ENCODE measurements at regions not wholly inside any gene's neighbourhood (a gene's known extent, or its start where the extent isn't known, plus 50 kb on each side); places are given as distances from the start of the nearest gene placed in this dataset.
"Not testable (repeated sequence)": the region's sequence is repeated elsewhere in the genome, so short reads cannot be mapped to it uniquely, and the experiment has no call there.

DNA sequence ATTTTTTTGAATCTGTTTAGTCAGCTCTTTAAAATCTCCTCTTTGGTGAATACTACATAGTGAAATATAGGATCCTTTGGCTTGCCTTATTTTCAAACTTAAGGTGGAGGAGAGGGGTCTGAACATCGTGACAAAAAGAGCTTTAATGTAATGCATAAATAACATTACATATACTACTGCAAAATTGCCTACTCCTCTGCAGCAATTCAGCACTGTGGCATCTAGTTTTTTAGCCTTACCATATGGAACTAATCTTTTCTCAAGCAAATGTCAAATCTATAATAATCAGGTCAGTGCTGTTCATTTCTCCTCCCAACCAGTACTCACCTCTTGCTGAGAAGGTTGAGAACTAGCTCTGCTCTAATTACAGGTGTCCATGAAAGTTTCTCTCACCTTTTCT lies 394.0 kb upstream of the CDIN1 start:
- ATAC-seq = no peak

DNA sequence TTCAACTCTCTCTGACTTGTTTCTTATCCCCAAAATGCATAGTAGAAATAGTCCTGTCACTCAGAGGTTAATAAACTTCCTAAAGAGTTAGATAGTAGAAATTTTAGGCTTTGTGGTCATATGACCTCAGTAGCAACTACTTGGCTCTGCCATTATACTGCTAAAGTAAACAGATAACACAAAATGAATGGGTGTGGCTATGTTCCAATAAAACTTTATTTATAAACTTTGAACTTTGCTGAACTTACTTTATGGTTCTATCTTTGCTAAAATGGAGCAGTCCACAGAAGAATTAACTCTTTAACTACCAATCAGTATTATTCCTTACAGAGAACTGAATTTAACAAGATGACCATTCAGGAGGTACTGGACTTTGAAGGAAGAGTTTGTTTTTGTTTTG lies 393.6 kb upstream of the CDIN1 start:
- ATAC-seq = no peak

DNA sequence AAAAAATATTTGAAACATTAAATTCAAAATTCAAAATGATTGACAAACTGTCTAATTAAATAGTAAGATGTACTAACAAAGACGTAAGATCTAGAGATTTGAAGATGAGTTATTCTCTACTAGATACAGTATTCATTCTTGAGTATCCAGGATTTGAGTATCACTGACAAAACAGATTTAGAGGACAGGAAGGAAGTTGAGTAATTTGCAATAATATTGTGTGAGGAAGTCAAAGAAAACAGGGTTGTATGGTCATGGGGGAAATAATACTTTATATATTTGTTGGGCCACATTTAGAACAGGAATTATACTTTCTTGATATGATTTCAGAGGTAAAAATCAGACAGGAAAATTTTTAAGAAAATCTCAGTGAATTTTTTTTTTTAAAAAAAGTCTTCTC lies 393.1 kb upstream of the CDIN1 start:
- ATAC-seq = no peak

DNA sequence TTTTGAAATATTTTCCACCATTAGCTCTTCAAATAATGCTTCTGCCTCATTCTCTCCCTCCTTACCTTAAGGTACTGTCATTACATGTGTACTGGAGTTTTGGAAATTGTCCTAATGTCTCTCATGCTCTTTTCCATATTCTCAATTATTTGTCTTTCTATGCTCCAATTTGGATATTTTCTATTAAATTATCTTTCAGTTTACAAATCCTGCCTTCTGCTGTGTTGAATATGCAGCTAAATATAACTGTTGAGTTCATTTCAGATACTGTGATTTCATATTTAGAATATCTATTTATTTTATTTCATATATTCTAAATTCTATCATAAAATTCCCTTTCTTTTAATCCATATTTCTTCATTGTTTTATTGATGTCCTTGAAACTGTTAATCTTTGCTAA lies 388.0 kb upstream of the CDIN1 start:
- ATAC-seq = no peak

DNA sequence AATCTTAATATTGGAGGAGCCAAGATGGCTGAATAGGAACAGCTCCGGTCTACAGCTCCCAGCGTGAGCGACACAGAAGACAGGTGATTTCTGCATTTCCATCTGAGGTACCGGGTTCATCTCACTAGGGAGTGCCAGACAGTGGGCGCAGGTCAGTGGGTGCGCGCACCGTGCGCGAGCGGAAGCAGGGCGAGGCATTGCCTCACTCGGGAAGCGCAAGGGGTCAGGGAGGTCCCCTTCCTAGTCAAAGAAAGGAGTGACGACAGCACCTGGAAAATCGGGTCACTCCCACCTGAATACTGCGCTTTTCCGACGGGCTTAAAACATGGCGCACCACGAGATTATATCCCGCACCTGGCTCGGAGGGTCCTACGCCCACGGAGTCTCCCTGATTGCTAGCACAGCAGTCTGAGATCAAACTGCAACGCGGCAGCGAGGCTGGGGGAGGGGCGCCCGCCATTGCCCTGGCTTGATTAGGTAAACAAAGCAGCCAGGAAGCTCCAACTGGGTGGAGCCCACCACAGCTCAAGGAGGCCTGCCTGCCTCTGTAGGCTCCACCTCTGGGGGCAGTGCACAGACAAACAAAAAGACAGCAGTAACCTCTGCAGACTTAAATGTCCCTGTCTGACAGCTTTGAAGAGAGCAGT lies 383.9 kb upstream of the CDIN1 start:
- ATAC-seq = not testable (repeated sequence)

DNA sequence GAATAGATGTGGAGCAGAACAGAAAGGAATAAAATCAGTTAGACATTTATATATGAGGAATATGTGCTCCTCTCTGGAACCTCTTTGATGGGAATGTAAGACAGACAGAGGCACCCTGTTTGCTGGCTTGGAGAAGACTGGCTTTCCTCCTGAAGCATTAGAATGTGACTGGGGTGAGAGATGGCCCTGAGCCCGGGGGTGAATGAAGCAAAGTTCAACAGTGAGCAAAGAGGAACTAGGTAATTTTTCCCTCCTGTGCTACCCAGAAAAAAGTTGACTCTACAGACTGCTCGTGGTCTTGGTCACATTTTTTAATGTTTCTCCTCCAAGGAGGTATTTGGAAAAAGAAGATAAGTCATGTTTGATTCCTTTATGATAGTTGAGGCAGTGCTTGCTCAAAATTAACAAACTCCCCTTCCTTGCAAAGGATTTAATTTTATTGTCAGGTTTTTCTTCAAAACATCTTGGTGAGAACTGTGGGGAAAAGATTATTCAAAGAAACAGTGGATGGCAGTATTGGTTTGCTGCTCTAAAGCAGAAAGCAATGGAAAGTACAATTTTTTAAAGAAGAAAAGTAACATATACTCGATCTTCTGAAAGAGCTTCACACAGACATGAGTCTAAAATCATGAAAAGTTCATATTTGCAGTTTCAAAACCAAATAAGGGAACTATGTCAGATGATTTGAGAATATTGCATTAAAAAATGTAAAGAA lies 370.4 kb upstream of the CDIN1 start:
- ATAC-seq = no peak

DNA sequence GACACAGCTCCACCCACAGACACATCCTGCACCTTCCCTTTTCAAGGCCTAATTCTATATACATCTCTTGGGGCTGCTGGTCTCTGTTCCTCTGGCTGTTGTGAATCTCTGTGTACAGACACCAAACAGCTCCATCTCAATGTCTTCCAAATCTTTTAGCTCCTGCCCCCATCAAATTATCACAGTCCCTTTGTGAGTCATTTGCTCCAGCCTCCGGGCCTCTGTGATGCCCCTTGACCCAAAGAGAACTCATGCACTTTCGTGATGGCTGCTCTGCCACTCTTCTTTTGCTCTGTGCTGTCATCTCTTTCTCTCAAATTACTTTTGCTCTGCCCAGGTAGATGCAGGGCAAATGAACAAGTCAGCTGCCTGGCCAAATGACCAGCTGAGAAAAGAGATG lies 369.0 kb upstream of the CDIN1 start:
- no peak for ATAC-seq

DNA sequence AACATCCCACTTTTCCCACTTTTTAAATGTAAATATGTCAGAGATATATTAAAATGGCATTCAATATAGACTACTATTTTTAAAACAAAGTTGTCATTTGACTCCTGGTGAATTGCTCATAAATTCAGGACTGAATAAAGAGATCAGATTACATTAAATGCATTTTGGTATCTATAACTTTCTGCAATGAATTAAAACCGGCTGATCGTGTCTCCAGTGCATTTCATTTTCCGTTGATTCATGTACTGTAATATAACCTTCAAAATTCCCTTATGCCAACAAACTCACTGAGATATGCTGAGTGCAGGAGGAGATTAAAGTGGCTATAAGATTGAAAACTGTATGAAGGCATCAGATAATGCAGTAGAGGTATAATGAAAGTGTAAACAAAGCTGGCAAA lies 361.1 kb upstream of the CDIN1 start:
- ATAC-seq = no peak

DNA sequence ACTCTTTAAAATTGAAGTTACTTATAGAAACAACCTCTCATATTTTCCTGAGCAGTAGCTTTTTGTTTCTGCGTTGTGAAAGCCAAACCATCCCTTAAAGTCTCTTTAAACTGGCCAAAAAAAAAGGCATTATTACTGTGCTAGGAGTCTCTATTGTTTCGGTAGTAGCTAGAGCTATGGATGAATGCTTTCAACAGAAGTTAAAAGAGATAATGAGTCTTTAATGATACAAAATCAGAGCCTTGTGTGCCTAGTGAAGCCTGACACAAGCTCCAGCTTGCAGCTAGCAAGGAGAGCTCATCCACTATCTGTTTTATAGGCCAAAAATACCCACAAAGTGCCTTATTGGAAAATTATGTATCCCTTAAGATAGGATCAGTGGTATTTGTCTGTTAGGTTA lies 360.4 kb upstream of the CDIN1 start:
- no peak for ATAC-seq

DNA sequence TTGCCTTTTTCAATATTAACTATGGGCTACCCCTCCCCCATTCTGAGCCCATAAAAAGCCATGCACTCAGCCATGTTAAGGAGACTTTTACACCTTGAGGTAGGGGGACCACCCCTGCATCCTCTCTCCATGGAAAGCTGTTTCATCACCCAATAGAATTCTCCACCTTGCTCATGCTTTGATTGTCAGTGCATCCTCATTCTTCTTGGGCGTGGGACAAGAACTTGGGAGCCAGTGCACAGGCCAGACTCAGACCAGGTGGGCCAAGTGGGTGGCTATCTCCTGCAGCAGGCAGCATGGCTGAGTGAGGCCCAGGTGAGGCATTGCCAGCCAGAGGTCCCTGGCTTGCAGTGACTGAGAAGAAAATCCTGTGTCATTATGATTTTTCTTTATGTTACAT lies 357.4 kb upstream of the CDIN1 start:
- ATAC-seq = no peak

DNA sequence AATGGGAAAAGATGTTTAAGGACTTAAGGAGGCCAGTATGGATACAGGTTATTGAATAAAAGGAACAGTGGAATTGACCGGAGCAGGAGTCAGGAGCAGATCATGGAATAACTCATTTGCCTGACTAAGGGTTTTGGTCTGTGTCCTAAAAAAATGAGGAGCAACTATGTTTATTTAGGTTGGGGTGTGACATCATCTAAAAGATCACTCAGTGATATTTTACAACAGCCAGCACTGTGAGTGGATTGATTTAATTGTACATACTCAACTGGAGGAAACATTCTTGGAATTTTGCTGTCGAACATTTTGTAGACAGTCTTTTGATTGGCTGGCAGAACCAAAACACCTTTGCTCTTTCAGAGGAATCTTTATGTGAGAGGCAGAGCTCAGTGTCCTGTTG lies 348.6 kb upstream of the CDIN1 start:
- ATAC-seq = no peak

DNA sequence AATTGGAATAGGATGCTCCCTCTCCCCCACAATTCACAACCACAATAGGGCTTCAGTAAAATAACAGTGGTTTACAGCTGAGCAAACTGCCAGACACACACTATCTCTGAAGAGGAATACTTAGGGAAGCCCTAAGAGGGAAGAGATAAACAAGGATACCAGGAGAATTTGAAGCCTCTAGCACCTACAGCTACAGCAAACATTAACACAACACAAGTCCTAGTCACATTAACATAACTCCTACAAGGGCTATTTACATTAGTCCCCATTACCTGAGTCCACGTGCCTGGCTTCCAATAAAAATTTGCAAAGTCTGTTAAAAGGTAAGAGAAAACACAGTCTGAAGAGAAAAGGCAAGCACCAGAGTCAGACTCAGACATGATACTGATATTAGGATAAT lies 346.9 kb upstream of the CDIN1 start:
- no peak for ATAC-seq

DNA sequence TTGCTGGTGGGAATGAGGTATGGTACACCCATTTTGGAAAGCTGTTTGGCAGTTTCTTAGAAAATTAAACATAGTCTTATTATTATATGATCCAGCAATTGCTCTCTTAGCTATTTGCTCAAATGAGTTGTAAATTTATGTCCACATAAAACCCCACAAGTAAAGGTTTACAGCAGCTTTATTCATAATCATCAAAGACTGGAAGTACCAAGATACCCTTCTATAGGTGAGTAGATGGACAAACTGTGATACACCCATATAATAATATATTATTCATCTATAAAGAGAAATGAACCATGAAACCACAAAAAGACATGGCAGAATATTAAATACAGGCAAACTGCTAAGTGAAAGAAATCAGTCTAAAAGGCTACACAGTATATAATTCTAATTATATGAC lies 344.7 kb upstream of the CDIN1 start:
- no peak for ATAC-seq

DNA sequence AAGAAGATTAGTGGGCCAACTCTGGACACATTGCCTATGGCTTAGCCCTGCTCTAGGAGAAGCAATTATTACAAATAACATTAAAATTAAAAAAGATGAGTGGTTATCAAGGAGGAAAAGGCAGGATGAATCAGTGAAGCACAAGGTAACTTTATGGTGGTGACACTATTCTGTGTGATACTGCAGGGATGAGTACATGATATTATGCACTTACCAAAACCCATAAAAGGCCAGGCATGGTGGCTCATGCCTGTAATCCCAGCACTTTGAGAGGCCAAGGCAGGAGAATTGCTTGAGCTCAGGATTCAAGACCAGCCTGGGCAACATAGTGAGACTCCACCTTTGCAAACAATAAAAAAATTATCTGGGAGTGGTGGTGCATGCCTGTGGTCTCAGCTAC lies 344.3 kb upstream of the CDIN1 start:
- ATAC-seq = no peak

DNA sequence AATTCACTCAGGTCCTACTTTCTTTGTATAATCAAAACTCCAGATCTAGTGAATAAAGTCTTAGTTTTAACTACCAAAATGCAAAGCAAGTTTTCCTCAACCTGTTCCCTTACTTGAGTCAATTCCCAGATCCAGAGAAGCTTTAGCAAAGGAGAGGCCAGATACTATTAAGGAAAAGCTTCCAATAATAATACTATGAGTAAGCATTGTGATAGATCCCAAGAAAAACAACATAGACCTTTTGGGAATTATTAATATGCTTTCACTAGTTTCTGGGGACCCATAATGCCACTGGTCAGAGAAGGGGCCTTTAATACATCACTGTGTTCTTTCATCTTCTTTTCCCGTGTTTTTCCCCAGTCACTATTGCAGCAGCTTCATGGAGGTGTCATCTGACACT lies 339.9 kb upstream of the CDIN1 start:
- ATAC-seq = no peak

DNA sequence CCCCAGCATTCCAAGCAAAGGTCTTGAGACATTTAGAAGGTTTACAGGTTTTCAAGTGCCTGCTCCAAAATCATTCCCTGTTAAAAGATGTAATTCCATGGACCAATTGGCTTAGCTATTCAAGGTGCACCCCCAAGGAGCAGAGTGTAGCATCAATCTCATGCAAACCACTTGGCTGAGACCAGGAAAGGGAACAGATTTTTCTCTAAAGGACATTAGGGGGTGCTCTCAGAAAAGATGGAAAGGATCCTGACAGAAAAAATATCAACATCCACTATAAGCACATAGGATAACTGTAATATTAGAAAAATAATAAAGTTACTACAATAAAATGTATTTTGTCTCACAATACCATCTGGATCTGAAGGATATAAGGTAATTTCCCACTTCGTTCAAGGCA lies 328.0 kb upstream of the CDIN1 start:
- no peak for ATAC-seq

DNA sequence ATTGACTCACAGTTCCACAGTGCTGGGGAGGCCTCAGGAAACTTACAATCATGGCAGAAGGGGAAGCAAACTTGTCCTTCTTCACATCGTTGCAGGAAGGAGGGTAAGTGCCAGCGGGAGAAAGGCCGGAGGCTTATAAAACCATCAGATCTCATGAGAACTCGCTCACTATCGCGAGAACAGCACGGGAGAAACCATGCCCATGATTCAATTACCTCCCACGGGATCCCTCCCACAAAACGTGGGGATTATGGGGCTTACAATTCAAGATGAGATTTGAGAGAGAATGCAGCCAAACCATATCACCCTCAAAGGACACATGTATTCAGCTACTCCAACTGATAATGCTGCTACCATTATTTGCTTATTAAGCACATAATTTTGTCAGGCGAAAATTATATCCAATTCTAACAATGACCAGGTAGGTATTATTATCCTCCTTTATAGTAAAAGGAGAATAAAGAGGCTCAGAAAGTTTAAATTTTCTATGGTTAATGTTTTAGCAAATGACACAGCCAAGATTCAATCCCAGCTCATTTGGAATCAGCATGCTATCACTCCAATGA lies 327.2 kb upstream of the CDIN1 start:
- ATAC-seq = no peak

DNA sequence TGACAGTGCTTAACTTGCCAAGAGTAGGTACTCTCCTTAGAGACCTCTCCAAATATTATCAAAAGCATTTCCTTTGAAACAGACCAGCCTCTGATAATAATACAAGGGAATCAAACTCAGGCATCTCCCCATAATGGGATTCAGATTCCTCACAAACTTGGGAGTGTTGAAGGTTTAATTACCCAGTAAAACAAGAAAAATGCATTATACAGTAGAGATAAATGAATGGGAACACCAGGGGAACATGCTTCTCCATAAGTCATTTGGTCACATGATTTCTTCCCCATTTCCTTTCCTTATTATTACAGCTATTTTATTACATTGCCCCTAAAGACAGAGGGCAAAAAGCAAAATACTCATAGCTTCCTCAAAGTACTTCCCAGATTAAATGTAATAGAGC lies 325.0 kb upstream of the CDIN1 start:
- no peak for ATAC-seq

DNA sequence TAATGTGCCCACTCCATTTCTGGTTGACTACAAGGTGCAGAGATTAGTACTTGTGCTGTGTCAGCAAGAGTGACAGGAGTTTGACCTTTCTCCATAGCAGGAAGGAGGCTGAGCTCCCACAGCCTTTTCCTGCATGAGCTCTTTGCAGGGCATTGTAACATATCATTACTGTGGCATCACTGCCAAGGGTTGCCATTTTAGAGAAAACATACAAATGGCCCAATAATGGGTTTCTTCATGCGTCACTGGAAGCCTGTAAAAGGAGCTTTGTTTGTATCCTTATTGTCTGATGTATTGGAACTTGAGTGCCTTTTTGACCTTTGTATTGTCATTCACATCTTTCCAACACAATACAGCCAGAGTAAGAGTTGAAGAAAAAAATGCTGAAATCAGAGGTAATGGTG lies 323.0 kb upstream of the CDIN1 start:
- no peak for ATAC-seq

DNA sequence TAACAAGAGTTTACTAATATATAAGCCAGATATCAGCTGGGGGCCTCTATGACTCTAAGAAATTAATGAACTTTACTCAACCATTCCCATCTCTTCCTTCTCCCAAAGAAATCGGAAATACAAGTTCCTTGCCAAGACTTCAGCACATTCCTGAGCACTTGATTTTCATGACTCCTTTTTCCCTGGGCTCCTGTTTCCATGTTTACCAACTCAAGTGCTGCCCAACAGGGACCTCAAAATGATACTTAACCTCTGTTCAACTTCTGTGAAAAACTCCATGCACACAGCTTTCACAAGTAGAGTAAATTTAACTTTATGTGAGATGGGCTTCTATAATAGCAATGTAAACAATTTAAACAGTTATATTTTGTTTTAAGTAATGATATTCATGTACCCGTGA lies 315.8 kb upstream of the CDIN1 start:
- ATAC-seq = no peak

DNA sequence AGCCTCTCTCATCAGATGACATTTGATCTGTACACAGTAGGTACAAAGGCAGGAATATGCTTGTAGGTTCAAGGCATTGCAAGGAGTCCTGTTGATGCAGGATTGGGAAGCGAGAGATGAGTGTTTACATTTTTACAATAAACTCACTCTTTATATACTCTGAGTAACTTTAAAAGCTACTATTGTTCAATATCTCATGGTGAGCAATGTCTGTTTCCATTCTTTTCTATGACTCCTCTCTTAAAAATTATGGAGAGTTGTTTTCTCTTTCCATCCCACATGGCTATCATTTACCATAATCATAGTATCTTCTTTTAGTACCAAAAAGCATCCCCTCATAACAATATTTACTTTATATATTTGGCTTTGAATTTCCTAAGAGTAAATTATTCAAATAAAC lies 314.0 kb upstream of the CDIN1 start:
- ATAC-seq = no peak

DNA sequence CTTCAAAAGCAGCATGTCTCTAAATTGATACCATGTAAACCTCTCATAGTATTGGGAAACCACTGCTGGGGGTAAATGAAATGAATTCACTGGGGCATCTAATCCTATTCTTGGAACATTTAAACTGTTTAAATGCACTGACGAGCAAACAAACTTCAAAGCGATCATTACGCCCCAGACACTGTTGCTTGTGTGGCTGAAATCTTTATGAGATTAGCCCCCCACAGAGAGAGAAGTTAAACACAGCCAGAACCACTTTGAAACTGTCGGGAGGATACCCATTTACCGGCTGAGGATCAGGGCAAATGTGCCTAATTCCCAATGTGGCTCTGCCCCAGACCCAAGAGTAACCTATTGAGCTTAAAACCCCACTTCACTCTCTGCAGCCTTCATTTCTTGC lies 308.4 kb upstream of the CDIN1 start:
- no peak for ATAC-seq

DNA sequence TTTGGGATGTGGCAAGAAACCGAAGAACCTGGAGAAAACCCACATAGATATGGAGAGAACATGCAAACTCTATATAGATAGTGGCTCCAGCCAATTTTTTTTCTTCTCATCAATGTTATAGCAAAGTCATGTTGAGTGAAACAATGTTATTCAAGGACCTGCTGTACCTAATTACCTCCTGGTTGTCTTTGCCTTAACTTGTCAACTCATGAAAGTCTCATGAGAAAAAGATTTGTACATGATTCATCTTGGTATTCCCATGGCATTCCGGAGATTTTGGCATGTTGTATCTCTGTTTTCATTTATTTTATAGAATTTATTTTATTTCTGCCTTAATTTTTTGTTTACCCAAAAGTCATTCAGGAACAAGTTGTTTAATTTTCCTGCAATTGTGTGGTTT lies 303.8 kb upstream of the CDIN1 start:
- no peak for ATAC-seq

DNA sequence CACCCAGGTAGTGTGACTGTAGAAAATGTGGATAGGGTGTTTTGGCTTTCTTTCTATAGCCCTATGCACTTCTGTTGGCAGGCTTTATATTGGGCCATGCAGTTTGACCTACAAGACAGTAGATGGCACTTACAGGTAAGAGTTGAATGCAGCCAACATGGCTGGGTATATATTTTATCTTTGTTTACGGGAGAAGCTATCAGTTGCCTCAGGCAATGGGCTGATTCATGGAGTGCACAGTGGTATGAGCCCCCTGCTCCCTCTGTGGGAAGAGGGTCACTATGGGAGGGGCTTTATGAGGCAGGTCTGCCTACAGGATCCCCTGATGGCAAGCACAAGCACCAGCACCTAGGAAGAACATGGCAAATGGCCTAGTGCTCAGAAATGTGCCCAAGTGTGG lies 301.2 kb upstream of the CDIN1 start:
- no peak for ATAC-seq

DNA sequence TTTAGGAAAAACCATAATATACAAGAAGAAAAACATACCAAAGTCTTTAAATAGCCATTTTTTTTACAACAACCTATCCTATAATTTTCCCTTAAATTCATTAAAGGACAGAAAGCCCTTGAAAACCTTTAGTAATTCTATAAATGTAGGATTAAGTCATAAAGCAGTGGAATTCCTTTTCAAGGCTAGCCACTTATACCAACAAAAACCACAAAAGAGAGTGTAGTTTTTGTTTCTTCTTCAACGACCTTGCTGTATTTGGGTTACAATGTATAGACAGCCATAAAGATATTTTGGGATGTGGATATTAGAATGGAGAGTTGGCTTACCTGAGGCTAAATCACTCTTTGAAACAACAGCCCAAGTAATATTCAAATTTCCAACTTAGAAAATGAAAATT lies 296.6 kb upstream of the CDIN1 start:
- ATAC-seq = no peak

Data from esophagus mucosa (tissue), 1 donor.